HG03354 (cell line): ENCODE measurements at regions not wholly inside any gene's neighbourhood (a gene's known extent, or its start where the extent isn't known, plus 50 kb on each side); places are given as distances from the start of the nearest gene placed in this dataset.
"Not testable (repeated sequence)": the region's sequence is repeated elsewhere in the genome, so short reads cannot be mapped to it uniquely, and the experiment has no call there.

Source experiments
- ATAC-seq: cut with Tn5 transposase; IDR thresholded peaks from one replicate; pipeline ENCODE4 v1.9.1; 2021; ENCODE audit warnings: mild to moderate bottlenecking; ENCODE audit not compliant: unreplicated experiment, poor library complexity, severe bottlenecking

- no peak for ATAC-seq
Observed at GRCh38 chr5:30551618-30552017, 641.9 kb upstream of the CDH6 start.

DNA sequence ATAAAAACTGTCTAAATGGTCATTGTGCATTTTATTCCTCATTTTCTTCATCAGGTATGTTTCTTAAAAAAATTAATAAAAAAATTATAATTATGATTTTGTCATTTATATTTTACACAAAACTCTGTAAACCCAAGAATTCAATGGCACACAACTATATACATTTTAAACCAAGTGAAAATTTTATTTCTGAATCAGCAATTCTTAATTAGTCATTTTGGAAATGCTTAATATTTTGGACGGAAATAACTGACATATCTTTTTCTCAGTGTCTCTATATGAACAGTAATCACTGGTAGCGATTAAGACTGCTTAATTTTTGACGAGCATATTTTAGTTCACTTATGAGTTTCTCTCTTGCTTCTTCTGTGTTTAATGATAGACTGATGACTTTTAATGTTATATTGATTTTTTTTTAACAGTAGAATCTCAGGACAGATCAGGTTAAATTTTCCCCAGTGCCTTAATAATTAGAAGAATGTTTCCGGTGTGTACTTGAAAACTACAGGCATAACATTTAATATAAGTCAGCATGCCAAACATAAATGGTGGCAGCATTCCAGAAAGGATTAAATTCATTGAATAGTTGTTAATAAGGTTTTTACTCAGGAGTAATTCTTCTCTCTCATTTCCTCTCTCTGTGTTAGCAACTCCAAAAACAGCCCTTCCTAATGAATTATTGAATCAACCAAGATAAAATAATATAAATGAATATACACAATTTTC is 644.7 kb upstream of the CDH6 start:
- ATAC-seq: no peak

- no peak for ATAC-seq
Observed at GRCh38 chr5:30540150-30540549, 653.3 kb upstream of the CDH6 start.

DNA sequence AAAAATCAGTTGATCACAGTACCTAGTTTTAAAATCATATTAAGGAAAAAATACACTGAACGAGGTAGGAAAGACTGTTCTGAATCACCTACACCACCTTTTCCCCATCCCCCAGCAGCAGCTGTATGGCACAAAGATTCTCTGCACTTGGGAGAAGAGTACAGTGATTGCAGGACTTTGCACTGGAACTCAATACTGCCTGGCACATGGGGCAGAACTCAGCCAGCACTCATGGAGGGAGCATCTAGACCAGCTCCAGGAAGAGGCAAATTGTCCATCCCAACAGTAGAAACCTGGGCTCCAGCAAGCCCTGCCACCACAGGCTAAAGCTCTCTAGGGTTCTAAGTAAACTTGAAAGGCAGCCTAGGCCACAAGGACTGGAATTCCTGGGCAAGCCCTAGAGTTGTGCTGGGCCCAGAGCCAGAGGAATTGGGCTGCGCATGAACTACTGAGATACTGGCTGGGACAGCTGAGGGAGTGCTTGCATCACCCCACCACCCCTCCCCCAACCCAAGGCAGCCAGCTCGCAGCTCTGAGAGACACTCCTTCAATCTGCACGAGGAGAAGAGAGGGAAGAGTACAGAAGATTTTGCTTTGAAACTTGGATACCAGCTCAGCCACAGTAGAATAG is 654.4 kb upstream of the CDH6 start:
- no peak for ATAC-seq

- ATAC-seq: no peak
Observed at GRCh38 chr5:30525353-30525752, 668.1 kb upstream of the CDH6 start.

DNA sequence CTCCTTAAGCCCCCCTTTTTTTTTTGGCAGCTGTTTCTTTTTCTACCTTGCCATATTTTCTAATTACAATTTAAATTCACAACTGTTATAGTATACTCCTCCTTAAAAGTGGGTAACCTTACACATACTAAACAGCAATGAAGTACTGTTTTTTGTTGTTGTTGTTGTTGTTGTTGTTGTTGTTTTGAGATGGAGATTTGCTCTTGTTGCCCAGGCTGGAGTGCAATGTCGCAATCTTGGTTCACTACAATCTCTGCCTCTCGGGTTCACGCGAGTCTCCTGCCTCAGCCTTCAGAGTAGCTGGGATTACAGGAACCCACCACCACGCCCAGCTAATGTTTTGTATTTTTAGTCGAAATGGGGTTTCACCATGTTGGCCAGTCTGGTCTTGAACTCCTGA is 669.1 kb upstream of the CDH6 start:
- no peak for ATAC-seq

DNA sequence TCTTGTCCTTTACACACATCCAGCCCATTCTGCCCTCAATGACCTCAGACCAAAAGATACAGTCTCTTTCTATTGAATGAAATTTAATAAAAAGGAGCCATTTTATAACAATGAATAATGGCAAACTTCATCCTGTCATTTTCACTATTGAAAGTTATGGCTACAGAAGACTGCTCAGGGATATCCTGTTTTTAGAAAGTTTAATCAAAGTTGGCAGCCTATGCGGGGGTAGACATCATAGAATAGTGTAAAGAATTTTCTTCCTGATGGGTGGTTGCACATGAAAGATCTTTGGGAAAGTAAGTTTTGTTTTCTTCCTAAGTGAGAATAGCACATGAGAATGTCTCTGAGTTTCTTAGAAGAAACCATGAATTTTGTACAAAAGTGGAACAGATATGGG is 670.4 kb upstream of the CDH6 start:
- ATAC-seq: no peak

GRCh38 chr5:30505014-30505886 is 688.2 kb upstream of the CDH6 start:
- no peak for ATAC-seq

- ATAC-seq: no peak
Observed at GRCh38 chr5:30502277-30502676, 691.2 kb upstream of the CDH6 start.

DNA sequence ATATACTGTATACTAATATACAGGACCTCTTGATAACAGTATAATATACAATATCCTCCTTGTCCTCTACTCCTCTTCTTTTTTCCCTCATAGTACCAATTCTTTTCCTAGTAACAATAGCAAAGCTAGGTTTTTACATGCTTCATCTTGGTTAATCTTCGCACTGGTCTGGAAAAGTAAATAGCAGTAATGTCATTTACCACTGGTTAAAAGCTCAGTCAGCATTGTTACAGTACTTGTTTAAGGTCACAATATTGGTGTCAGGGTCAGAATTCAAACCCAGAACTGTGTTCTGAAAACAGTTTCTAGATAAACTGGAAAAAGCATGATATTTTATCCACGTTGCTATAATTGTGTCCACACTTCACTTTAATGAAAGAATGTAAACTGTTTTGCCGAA is 692.4 kb upstream of the CDH6 start:
- no peak for ATAC-seq

- ATAC-seq: no peak
Observed at GRCh38 chr5:30500513-30500912, 693.0 kb upstream of the CDH6 start.

- ATAC-seq: no peak
Observed at GRCh38 chr5:30499402-30499801, 694.1 kb upstream of the CDH6 start.

GRCh38 chr5:30498972-30499371 is 694.5 kb upstream of the CDH6 start:
- no peak for ATAC-seq

GRCh38 chr5:30498509-30498908 is 695.0 kb upstream of the CDH6 start:
- ATAC-seq: not testable (repeated sequence)

DNA sequence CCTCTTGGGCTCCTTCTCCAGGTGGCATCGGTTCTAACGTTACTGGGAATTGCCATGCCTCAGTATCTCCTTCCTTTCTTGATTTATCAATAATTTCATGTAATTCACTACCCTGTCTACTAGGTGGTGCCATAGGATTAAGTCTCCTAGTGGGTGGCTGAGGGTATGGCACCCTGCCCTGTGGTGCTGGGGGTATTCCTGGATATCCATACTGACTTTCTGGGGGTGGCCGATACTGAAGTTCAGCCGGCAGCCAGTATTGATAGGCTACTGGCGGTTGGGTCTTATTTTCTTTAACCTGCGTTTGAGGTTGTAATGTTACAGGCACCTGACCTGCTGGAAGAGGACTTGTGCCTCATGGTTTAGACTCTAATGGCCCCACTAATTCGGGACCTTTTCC is 699.4 kb upstream of the CDH6 start:
- not testable (repeated sequence) for ATAC-seq

GRCh38 chr5:30479104-30479503 is 714.4 kb upstream of the CDH6 start:
- ATAC-seq: no peak

DNA sequence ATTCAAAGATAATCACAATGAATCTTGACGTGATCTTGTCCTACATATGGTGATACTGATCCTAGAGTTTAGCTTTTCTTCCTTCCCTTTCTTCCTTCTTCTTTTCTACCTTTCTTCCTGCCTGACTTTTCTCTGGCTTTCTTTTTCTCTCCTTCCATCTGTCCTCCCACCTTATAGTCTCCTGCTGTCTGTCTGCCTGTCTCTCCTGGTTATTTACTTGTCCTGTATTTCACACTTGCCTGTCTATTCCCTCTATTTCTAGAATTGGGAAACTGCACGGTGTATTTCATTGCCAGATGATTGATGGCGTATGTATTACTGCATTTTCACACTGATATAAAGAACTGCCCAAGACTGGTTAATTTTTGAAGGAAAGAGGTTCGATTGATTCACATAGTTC is 718.1 kb upstream of the CDH6 start:
- ATAC-seq: no peak

GRCh38 chr5:30469691-30470090 is 723.8 kb upstream of the CDH6 start:
- ATAC-seq: no peak

GRCh38 chr5:30458681-30459080 is 734.8 kb upstream of the CDH6 start:
- ATAC-seq: no peak

DNA sequence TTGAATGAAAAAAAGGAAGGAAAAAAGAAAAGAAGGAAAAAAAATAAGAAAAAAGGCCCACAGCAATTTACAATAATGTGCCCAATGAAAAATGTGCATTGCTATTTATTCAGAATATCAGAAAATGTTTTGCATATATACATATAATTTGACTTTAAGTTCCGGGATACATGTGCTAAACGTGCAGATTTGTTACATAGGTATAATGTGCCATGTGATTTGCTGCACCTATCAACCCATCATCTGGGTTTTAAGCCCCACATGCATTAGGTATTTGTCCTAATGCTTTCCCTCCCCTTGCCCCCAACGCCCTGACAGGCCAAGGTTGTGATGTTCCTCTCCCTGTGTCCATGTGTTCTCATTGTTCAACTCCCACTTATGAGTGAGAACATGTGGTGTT is 738.0 kb upstream of the CDH6 start:
- ATAC-seq: not testable (repeated sequence)

- ATAC-seq: no peak
Observed at GRCh38 chr5:30453168-30453567, 740.3 kb upstream of the CDH6 start.
